ENCODE measurements at regions not wholly inside any gene's neighbourhood (a gene's known extent, or its start where the extent isn't known, plus 50 kb on each side); places are given as distances from the start of the nearest gene placed in this dataset.

- TF ChIP-seq EZH2 (IDR thresholded peaks at IDR 0.05; ENCODE audit: borderline replicate concordance, low read depth, low read length, poor library complexity, severe bottlenecking) (no peak), CTCF (conservative IDR thresholded peaks at IDR 0.05; ENCODE audit: low read depth, low read length) (no peak)
Observed at GRCh38 chr2:8242739-8243138, 439.1 kb upstream of the ID2 start.
